WTC11 (cell line): ENCODE measurements at regions not wholly inside any gene's neighbourhood (a gene's known extent, or its start where the extent isn't known, plus 50 kb on each side); places are given as distances from the start of the nearest gene placed in this dataset.

Experiments
- ATF2 ChIP-seq: sonication (generic); formaldehyde crosslinking; IDR thresholded peaks from 2 replicates; pipeline ENCODE4 v1.8.1; 2022; ENCODE audit warnings: low read depth, missing genetic modification reagents, borderline replicate concordance
- CDX4 ChIP-seq: fragments of 250-450 bp; sonication (Bioruptor Pico); IDR thresholded peaks from 2 replicates; pipeline ENCODE4 v1.9.0; 2021; ENCODE audit warnings: moderate library complexity, mild to moderate bottlenecking, inconsistent platforms, borderline replicate concordance
- CREB1 ChIP-seq: sonication (generic); formaldehyde crosslinking; IDR thresholded peaks from 2 replicates; pipeline ENCODE4 v1.8.0; 2023; ENCODE audit warnings: mild to moderate bottlenecking, missing genetic modification reagents
- CTCF ChIP-seq: fragments of 200-600 bp; IDR thresholded peaks from 2 replicates; pipeline ENCODE4 v1.8.0; 2022; ENCODE audit warnings: antibody characterized with exemption
- FOXK1 ChIP-seq: sonication (generic); formaldehyde crosslinking; IDR thresholded peaks from 2 replicates; pipeline ENCODE4 v1.8.0; 2022; ENCODE audit warnings: mild to moderate bottlenecking, moderate library complexity, missing genetic modification reagents
- JUN ChIP-seq: sonication (generic); formaldehyde crosslinking; IDR thresholded peaks from 2 replicates; pipeline ENCODE4 v1.8.0; 2023; ENCODE audit warnings: mild to moderate bottlenecking, missing genetic modification reagents
- MAX ChIP-seq: sonication (generic); formaldehyde crosslinking; IDR thresholded peaks from 2 replicates; pipeline ENCODE4 v1.8.0; 2022; ENCODE audit warnings: mild to moderate bottlenecking, missing genetic modification reagents
- TEAD1 ChIP-seq: sonication (generic); formaldehyde crosslinking; IDR thresholded peaks from 2 replicates; pipeline ENCODE4 v1.8.0; 2022; ENCODE audit warnings: mild to moderate bottlenecking, missing genetic modification reagents
- USF1 ChIP-seq: sonication (generic); formaldehyde crosslinking; IDR thresholded peaks from 2 replicates; pipeline ENCODE4 v1.8.0; 2022; ENCODE audit warnings: mild to moderate bottlenecking, missing genetic modification reagents
- ZNF219 ChIP-seq: sonication (generic); formaldehyde crosslinking; IDR thresholded peaks from 2 replicates; pipeline ENCODE4 v1.8.0; 2023; ENCODE audit warnings: missing genetic modification reagents, mild to moderate bottlenecking, borderline replicate concordance
- ZNF232 ChIP-seq: sonication (generic); formaldehyde crosslinking; IDR thresholded peaks from 2 replicates; pipeline ENCODE4 v1.8.0; 2022; ENCODE audit warnings: mild to moderate bottlenecking, missing genetic modification reagents
- ZNF281 ChIP-seq: sonication (generic); formaldehyde crosslinking; IDR thresholded peaks from 2 replicates; pipeline ENCODE4 v1.8.0; 2023; ENCODE audit warnings: mild to moderate bottlenecking, missing genetic modification reagents
- ZNF317 ChIP-seq: sonication (generic); formaldehyde crosslinking; IDR thresholded peaks from 2 replicates; pipeline ENCODE4 v1.8.1; 2023; ENCODE audit warnings: low read depth, mild to moderate bottlenecking, moderate library complexity, missing genetic modification reagents, borderline replicate concordance

- no peak for TF ChIP-seq CTCF
- TF ChIP-seq ZNF281 (CRISPR knock-in tag), result no peak
- no peak for TF ChIP-seq CDX4 (CRISPR knock-in tag)
- TF ChIP-seq FOXK1 (CRISPR knock-in tag), result no peak
- TF ChIP-seq CREB1, result no peak
- no peak for TF ChIP-seq JUN (CRISPR knock-in tag)
- no peak for TF ChIP-seq USF1
- no peak for TF ChIP-seq ZNF232 (CRISPR knock-in tag)
- TF ChIP-seq ZNF219 (CRISPR knock-in tag), result no peak
- no peak for TF ChIP-seq ZNF317 (CRISPR knock-in tag)
- no peak for TF ChIP-seq MAX (CRISPR knock-in tag)
- no peak for TF ChIP-seq ATF2 (CRISPR knock-in tag)
- TF ChIP-seq TEAD1 (CRISPR knock-in tag), result no peak
Observed at GRCh38 chr16:47986031-47986430, 169.8 kb downstream of the ABCC12 start.
